DMS79 (cell line): ENCODE measurements at regions not wholly inside any gene's neighbourhood (a gene's known extent, or its start where the extent isn't known, plus 50 kb on each side); places are given as distances from the start of the nearest gene placed in this dataset.

ENCODE experiments used
- DNase-seq: peaks from one replicate; lab custom pipeline; 2025; lab: John Stamatoyannopoulos, UW

- DNase-seq: no peak
These were observed 135.7 kb downstream of the LRRC70 start for GRCh38 chr5:62714296-62714695.

DNA sequence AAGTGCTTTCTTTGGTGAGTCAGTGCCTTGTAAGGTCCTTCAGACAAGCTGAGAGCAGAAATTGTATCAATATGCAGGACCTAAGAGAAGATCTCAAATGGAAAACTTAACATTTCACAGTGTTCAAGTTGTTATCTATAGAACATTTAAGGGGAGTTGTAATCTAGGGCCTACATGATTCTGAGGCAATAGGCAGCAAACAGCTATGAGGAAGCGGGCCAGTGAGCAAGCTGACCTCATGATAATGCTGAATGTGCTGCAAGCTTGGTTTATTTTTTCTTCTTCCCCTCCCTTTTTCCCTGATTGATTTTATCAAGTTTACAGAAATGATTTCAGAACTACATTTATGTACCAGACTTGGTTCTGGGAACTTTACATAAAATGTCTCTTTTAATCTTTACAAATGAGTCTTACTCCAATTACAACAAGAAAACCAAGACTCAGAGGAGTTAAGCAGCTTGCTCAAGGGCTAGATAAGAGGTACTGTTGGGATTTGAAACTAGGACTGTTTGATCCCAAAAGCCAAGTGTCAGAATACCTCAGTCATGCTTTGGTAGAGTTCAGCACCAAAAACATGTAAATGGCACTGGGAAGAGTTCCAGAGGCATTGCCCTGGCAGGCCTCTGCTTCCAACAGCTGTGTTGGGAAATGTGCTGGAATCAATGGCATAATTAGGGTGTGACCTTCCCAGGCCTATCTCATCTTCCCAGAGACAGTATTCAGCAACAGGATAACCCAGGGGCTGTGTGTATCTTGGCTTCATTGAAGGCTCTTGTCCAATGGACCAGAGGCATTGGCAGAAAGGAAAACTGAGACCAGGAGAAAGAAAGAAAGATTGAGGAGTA lies 130.1 kb downstream of the LRRC70 start:
- DNase-seq: no peak

- DNase-seq: no peak
These were observed 128.9 kb downstream of the LRRC70 start for GRCh38 chr5:62707563-62707962.

GRCh38 chr5:62707131-62707530 lies 128.5 kb downstream of the LRRC70 start:
- no peak for DNase-seq

DNA sequence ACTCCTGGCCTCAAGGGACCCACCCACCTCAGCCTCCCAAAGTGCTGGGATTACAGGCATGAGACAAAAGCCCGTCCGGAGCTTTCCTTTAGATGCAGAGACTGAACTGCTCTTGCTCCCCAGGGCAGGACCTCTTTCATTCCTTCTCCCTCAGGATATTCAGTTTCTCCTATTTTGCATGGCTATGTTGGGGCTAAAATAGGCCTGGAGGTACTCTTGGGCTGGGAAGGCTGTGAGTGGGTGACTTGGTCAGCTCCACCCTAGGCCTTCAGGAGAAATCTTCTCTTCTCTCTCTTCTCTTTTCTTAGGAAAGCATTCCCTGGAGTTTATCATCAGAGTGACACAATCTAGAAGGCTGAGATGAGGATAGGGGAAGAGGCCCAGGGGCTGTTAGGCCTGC lies 126.4 kb downstream of the LRRC70 start:
- DNase-seq: no peak

- DNase-seq: no peak
These were observed 123.5 kb downstream of the LRRC70 start for GRCh38 chr5:62702126-62702525.

GRCh38 chr5:62701036-62701435 lies 122.4 kb downstream of the LRRC70 start:
- DNase-seq: no peak

- DNase-seq: no peak
These were observed 120.1 kb downstream of the LRRC70 start for GRCh38 chr5:62698756-62699155.

- DNase-seq: no peak
These were observed 116.7 kb downstream of the LRRC70 start for GRCh38 chr5:62695274-62695673.

DNA sequence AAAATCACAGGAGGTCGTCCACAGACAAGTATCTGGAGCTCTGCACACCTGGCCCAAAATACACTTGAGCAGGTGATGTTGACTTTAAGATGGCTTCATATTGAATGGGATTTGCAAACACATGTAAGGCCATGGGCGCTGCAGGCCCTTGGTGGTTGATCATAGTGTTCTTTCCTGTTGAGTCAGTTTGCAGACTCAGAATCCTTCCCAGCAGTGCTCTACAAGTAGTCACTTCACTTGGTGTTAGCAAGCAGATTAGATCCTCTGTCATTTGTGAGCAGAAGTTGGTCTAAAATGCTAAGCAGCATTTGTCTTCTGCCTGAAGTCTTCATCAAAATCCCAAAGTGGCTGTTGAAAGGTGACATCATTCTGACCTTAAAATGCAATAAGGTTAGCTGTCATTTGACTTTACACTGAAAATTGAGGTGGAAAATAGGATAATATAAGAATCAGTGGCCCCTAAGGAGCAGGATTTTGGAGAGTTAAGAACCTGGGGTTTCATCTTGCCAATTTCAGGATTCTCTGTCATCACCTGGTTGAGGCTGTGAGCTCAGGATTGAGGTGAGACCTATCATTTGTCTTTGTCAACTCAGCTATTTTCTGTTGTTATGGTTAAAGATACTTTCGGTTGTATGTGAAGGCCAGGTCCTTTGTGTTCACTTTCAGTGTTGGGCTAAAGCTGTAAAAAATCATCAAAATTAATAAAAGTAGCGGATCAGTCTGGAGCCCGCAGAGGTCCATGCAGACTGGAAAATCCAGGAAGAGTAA lies 114.5 kb downstream of the LRRC70 start:
- peak; percentile 64 for DNase-seq

DNA sequence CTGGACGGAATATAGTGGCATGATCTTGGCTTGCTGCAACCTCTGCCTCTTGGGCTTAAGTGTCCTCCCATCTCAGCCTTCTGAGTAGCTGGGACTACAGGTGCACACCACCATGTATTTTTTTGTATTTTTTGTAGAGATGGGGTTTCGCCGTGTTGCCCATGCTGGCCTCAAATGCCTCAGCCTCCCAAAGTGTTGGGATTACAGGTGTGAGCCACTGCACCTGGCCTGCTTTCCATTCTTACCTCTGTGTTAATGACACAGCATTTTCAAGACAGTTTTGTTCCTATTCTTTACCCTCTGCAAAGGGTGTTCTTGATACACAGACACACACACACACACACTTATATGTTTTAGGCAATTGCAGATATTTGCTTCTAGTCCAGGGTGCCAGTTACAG lies 113.3 kb downstream of the LRRC70 start:
- no peak for DNase-seq

DNA sequence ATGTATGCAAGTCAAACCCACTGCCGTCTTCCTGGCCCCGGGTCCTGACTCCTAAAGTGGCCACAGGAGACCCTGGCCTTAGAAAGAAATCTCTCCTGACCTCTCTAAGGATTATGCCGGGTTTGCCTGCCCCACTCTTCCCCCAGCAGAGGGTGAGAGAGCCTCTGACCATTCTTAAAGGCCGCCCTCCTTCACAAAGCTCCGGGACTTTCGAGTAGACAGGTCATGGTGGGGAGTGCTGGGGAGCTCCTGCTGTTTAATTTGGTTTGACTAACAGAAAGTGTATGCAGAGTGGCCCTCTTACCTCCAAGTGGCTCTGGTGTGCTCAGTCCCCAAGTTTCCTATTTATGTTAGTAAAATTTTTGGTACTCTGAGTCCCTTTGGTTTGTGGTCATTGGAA lies 111.8 kb downstream of the LRRC70 start:
- DNase-seq: no peak

DNA sequence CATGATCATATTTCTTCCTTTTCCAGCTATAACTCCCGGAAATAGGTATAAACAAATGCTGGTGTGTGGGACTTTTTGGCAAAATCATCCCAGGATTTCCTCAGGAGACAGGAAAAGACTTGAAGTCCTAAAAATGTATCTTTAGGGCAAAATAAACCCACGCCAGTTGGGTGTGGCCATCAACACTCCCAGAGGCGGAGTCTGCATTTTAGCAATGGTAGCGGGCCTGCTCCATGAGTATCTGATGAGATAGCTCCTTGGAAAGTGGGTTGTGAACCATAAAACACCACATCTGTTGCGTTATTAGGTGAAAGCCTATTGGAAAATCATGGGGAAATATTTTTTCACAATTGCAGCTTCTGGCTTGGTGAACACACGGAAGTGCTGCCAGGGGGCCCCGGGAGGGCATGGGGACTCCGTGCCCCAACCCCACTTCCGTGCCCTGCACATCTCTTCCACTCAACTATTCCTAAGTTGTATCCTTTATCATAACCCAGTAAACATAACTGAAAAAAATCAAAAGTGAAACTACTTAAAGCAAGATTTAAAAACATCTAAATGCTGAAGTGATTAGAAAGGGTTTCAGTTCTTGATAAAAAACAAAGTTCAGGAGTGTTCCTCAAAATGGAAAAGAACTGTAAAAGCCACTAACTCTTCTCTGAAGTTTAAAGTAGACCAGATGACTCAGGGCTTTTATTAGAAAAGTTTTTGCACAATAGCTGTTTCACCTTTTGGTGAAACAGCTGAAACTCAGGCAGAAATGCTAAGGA lies 111.2 kb downstream of the LRRC70 start:
- DNase-seq: no peak

GRCh38 chr5:62686692-62687091 lies 108.1 kb downstream of the LRRC70 start:
- DNase-seq: no peak

DNA sequence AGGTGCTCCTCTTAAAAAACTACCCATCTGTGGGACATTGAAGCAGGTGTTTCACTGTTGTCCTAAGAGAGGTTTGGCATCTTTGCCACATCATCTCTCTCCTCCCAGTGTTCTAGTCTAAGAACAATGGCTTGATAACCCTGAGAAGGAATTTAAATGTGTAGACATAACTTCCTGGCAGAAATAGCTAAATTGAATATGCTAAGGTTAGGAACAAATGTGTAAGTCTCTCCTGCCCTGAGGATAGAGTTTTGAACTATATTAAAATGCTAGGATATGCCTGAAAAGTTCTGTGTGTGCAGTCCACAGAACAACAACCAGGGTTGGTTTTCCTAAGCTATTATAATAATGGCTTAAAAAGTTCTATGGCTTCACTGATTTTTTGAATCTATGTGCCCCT lies 106.6 kb downstream of the LRRC70 start:
- DNase-seq: peak; percentile 17

- DNase-seq: no peak
These were observed 105.7 kb downstream of the LRRC70 start for GRCh38 chr5:62684310-62684709.

DNA sequence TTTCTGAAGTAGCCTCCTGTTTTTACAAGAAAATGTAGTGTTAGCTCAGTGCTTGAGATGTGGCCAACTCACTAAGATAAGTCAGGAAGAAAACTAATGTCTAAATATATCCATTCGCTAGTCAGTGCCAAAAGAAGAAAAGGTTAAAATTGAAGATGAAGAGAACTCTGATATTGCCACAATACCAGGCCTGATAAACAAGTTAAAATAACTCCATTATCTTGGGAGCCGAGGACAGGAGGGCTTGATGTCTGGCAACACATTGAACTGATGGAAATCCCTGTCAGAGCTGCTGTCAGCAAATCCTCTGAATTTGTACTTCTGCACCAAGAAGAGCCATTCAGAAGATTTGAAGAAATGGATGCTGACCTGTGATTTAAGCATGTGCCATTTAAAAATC lies 103.4 kb downstream of the LRRC70 start:
- DNase-seq: no peak

- DNase-seq: no peak
These were observed 102.7 kb downstream of the LRRC70 start for GRCh38 chr5:62681117-62681850.

GRCh38 chr5:62680121-62680520 lies 101.5 kb downstream of the LRRC70 start:
- no peak for DNase-seq
